Endothelial cell of umbilical vein (primary cell): ENCODE measurements at regions not wholly inside any gene's neighbourhood (a gene's known extent, or its start where the extent isn't known, plus 50 kb on each side); places are given as distances from the start of the nearest gene placed in this dataset.

ENCODE experiments used
- BruUV-seq: library from RNA; stranded (reverse); fragments of 400-500 nt; replicated peaks from 2 replicates; lab custom pipeline; 2021; lab: Mats Ljungman, UMichigan
- CTCF ChIA-PET: fragments of 300-600, 350-600 bp; sonication (Branson Sonifier 250); formaldehyde crosslinking; loops from one replicate; lab custom pipeline; 2021; ENCODE audit warnings: antibody characterized with exemption, inconsistent platforms; lab: Charles Lee
- POLR2A ChIA-PET: fragments of 300-600, 350-600 bp; sonication (Branson Sonifier 250); formaldehyde crosslinking; loops from one replicate; lab custom pipeline; 2021; ENCODE audit warnings: antibody characterized with exemption, inconsistent platforms; lab: Charles Lee
- DNase-seq: peaks from one replicate; pipeline ENCODE4 v3.0.0-alpha.2; 2011; ENCODE audit warnings: low read depth, low spot score
- FAIRE-seq: peaks from 2 replicates; lab custom pipeline; 2011; peaks lifted over from hg19 to GRCh38; lab: Jason Lieb, UNC
- H2AFZ ChIP-seq: 2 replicates; pipeline ENCODE4 v1.6.0; 2012; ENCODE audit warnings: low read depth, low read length, control low read depth, inconsistent platforms
- H3K27ac ChIP-seq: 2 replicates; pipeline ENCODE4 v1.5.1; 2011; ENCODE audit warnings: low read depth, mild to moderate bottlenecking, control low read depth, low read length, moderate library complexity; ENCODE audit not compliant: insufficient read depth
- H3K27me3 ChIP-seq, 2 experiments: 2 replicates each; pipeline versions ENCODE4 v1.6.0 to v1.6.1; 2011; ENCODE audit warnings: low read length in 2 of 2, mixed read lengths in 1 of 2; ENCODE audit not compliant: control insufficient read depth in 2 of 2, insufficient read depth in 2 of 2
- H3K36me3 ChIP-seq, 2 experiments: 2 replicates in 1 of 2; 3 replicates in 1 of 2; pipeline ENCODE4 v1.5.1; 2011; ENCODE audit warnings: low read length in 2 of 2, mild to moderate bottlenecking in 1 of 2, moderate library complexity in 1 of 2; ENCODE audit not compliant: control insufficient read depth in 2 of 2, insufficient read depth in 2 of 2; ENCODE audit errors: extremely low read depth in 1 of 2
- H3K4me1 ChIP-seq: 3 replicates; pipeline ENCODE4 v1.5.1; 2011; ENCODE audit warnings: mild to moderate bottlenecking, low read length; ENCODE audit not compliant: control insufficient read depth, insufficient read depth; ENCODE audit errors: extremely low read depth
- H3K4me2 ChIP-seq: 2 replicates; pipeline ENCODE4 v1.6.1; 2011; ENCODE audit warnings: low read length, control low read depth, mixed read lengths; ENCODE audit not compliant: insufficient read depth
- H3K4me3 ChIP-seq, 3 experiments: fragments of 200-600 bp in 1 of 3; sonication (generic), shearing (Covaris generic) in 1 of 3; replicated peaks in 1 of 3; 2 replicates each; pipeline ENCODE4 v1.5.1; 2011 to 2016; ENCODE audit warnings: control low read depth in 3 of 3, low read length in 3 of 3, mild to moderate bottlenecking in 2 of 3, inconsistent platforms in 1 of 3, low read depth in 1 of 3, moderate library complexity in 1 of 3; ENCODE audit not compliant: insufficient read depth in 1 of 3
- H3K79me2 ChIP-seq: 2 replicates; pipeline ENCODE4 v1.6.0; 2012; ENCODE audit warnings: low read length, inconsistent platforms; ENCODE audit not compliant: control insufficient read depth, insufficient read depth
- H3K9ac ChIP-seq: replicated peaks from 2 replicates; pipeline ENCODE3; 2011; ENCODE audit warnings: low read length, control low read depth; ENCODE audit not compliant: insufficient read depth; ENCODE audit errors: extremely low read depth
- H3K9me1 ChIP-seq: replicated peaks from 3 replicates; pipeline ENCODE4 v1.6.0; 2011; ENCODE audit warnings: mild to moderate bottlenecking, low read length; ENCODE audit not compliant: control insufficient read depth, insufficient read depth; ENCODE audit errors: extremely low read depth
- H3K9me3 ChIP-seq: replicated peaks from 2 replicates; pipeline ENCODE4 v1.5.1; 2012; ENCODE audit warnings: low read length, inconsistent platforms; ENCODE audit not compliant: control insufficient read depth, insufficient read depth
- H4K20me1 ChIP-seq: replicated peaks from 2 replicates; pipeline ENCODE3; 2011; ENCODE audit warnings: mild to moderate bottlenecking, low read length; ENCODE audit not compliant: control insufficient read depth, insufficient read depth; ENCODE audit errors: extremely low read depth
- CTCF ChIP-seq, 2 donors: IDR thresholded peaks; 1 replicate in 1 of 2; 2 replicates in 1 of 2; pipeline ENCODE4 v1.5.1; 2011; ENCODE audit warnings: low read length in 2 of 2, mild to moderate bottlenecking in 2 of 2, moderate library complexity in 2 of 2, control low read depth in 1 of 2, inconsistent platforms in 1 of 2, low read depth in 1 of 2; ENCODE audit not compliant: insufficient read depth in 1 of 2; ENCODE audit errors: extremely low read depth in 1 of 2
- EZH2 ChIP-seq: IDR thresholded peaks from 2 replicates; pipeline ENCODE4 v1.6.1; 2012; ENCODE audit warnings: borderline replicate concordance, low read depth, mild to moderate bottlenecking, moderate library complexity, low read length, inconsistent platforms; ENCODE audit not compliant: severe bottlenecking
- FOS ChIP-seq: IDR thresholded peaks from 2 replicates; pipeline ENCODE4 v1.6.1; 2011; ENCODE audit warnings: mild to moderate bottlenecking, low read length, moderate library complexity, borderline replicate concordance; ENCODE audit not compliant: insufficient read depth
- GATA2 ChIP-seq: IDR thresholded peaks from 2 replicates; pipeline ENCODE4 v1.7.0; 2011; ENCODE audit warnings: low read depth, mild to moderate bottlenecking, moderate library complexity, mixed read lengths, low read length; ENCODE audit not compliant: insufficient read length, insufficient read depth
- JUN ChIP-seq: IDR thresholded peaks from 2 replicates; pipeline ENCODE4 v1.6.1; 2011; ENCODE audit warnings: borderline replicate concordance, low read depth; ENCODE audit not compliant: insufficient read length, insufficient read depth
- MAX ChIP-seq: IDR thresholded peaks from 2 replicates; pipeline ENCODE4 v1.6.1; 2011; ENCODE audit not compliant: insufficient read depth, insufficient read length
- MYC ChIP-seq: IDR thresholded peaks from one replicate; pipeline ENCODE4 v1.6.1; 2011; ENCODE audit warnings: mild to moderate bottlenecking, low read depth, low read length
- POLR2A ChIP-seq: IDR thresholded peaks from 2 replicates; pipeline ENCODE4 v1.6.1; 2012; ENCODE audit warnings: low read depth, mild to moderate bottlenecking, control low read depth, low read length
- POLR2AphosphoS5 ChIP-seq: IDR thresholded peaks from 2 replicates; pipeline ENCODE4 v1.6.1; 2012; ENCODE audit warnings: low read depth, mild to moderate bottlenecking, control low read depth, low read length, moderate library complexity; ENCODE audit not compliant: insufficient read depth
- dilution Hi-C: fragments of 300-500 bp; cut with MboI; formaldehyde crosslinking; loops from one replicate; pipeline ENCODE4 v1.15.0; 2019; ENCODE audit warnings: low sequenced_read_pairs; ENCODE audit not compliant: extremely low pct_ligation_motif_present
- intact Hi-C: fragments of 100-400 bp; cut with micrococcal nuclease; formaldehyde crosslinking; loops from one replicate; pipeline ENCODE4 v1.10.0; 2022

GRCh38 chr20:62545901-62546525 is 70.2 kb upstream of the GATA5 start:
- no peaks in the 10 kb centered on the region for H3K4me1 ChIP-seq
- no peak overlapping the region for H3K4me2 ChIP-seq
- intact Hi-C loops = no loop called here
- no peak overlapping the region for H3K9ac ChIP-seq
- TF ChIP-seq CTCF (IDR thresholded peaks at IDR 0.05; ENCODE audit: extremely low read depth in 1 of 2, insufficient read depth in 1 of 2, low read depth in 1 of 2, low read length in 2 of 2) (no peak), POLR2A (no peak), MAX (no peak), EZH2 (no peak), FOS (no peak), GATA2 (no peak), JUN (no peak), POLR2AphosphoS5 (no peak), MYC (no peak)
- ChIA-PET POLR2A (no interaction called here), CTCF (no interaction called here)
- H3K27me3 ChIP-seq = peaks cover 5 to 14% of the 10 kb centered on the region in 2 experiments
- no peak overlapping the region for H3K27ac ChIP-seq
- H3K79me2 ChIP-seq = no peaks in the 10 kb centered on the region
- DNase-seq (no peak), FAIRE-seq (no peak)
- no peak overlapping the region for H2AFZ ChIP-seq
- dilution Hi-C loops = no loop called here
- no TSS peak for BruUV-seq
- no peaks in the 10 kb centered on the region for H3K9me3 ChIP-seq
- H3K9me1 ChIP-seq = no peaks in the 10 kb centered on the region
- no peaks in the 10 kb centered on the region for H4K20me1 ChIP-seq
- H3K36me3 ChIP-seq = no peaks in the 10 kb centered on the region
- no peak overlapping the region for H3K4me3 ChIP-seq
